ENCODE measurements at regions not wholly inside any gene's neighbourhood (a gene's known extent, or its start where the extent isn't known, plus 50 kb on each side); places are given as distances from the start of the nearest gene placed in this dataset.

DNA sequence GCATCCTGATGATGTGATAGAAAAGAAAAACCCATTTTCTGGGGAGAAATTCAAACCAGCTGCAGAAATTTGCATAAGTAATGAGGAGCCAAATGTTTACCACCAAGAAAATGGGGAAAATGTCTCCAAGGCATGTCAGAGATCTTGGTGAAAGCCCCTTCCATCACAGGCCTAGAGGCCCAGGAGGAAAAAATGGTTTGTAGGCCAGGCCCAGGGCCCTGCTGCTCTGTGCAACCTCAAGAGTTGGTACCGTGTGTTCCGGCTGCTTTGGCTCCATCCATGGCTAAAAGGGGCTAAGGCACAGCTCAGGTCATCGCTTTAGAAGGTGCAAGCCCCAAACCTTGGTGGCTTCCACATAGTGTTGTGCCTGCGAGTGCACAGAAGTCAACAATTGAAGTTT is 543.1 kb downstream of the ZNF608 start:
- TF ChIP-seq, protein P1, sequence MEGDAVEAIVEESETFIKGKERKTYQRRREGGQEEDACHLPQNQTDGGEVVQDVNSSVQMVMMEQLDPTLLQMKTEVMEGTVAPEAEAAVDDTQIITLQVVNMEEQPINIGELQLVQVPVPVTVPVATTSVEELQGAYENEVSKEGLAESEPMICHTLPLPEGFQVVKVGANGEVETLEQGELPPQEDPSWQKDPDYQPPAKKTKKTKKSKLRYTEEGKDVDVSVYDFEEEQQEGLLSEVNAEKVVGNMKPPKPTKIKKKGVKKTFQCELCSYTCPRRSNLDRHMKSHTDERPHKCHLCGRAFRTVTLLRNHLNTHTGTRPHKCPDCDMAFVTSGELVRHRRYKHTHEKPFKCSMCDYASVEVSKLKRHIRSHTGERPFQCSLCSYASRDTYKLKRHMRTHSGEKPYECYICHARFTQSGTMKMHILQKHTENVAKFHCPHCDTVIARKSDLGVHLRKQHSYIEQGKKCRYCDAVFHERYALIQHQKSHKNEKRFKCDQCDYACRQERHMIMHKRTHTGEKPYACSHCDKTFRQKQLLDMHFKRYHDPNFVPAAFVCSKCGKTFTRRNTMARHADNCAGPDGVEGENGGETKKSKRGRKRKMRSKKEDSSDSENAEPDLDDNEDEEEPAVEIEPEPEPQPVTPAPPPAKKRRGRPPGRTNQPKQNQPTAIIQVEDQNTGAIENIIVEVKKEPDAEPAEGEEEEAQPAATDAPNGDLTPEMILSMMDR (IDR thresholded peaks at IDR 0.05): no peak
- no peak for TF ChIP-seq EP300 (IDR thresholded peaks at IDR 0.05)
